ENCODE measurements at regions not wholly inside any gene's neighbourhood (a gene's known extent, or its start where the extent isn't known, plus 50 kb on each side); places are given as distances from the start of the nearest gene placed in this dataset.

- no peak for DNase-seq (ENCODE audit: low spot score)
Observed at GRCh38 chr1:168782559-168783116, 53.6 kb upstream of the DPT start.

- DNase-seq (ENCODE audit: low spot score) = no peak
Observed at GRCh38 chr1:168783458-168784210, 54.6 kb upstream of the DPT start.

GRCh38 chr1:168786476-168787330 is 57.7 kb upstream of the DPT start:
- DNase-seq (ENCODE audit: low spot score) = no peak

GRCh38 chr1:168788258-168788657 is 59.3 kb upstream of the DPT start:
- no peak for DNase-seq (ENCODE audit: low spot score)

GRCh38 chr1:168789501-168789900 is 60.5 kb upstream of the DPT start:
- no peak for DNase-seq (ENCODE audit: low spot score)

- no peak for DNase-seq (ENCODE audit: low spot score)
Observed at GRCh38 chr1:168792142-168792541, 63.1 kb upstream of the DPT start.

- DNase-seq (ENCODE audit: low spot score) = no peak
Observed at GRCh38 chr1:168792592-168793125, 63.7 kb upstream of the DPT start.

GRCh38 chr1:168794057-168794456 is 65.1 kb upstream of the DPT start:
- no peak for DNase-seq (ENCODE audit: low spot score)

GRCh38 chr1:168795681-168796080 is 66.7 kb upstream of the DPT start:
- no peak for DNase-seq (ENCODE audit: low spot score)

- no peak for DNase-seq (ENCODE audit: low spot score)
Observed at GRCh38 chr1:168799927-168800605, 71.1 kb upstream of the DPT start.

- no peak for DNase-seq (ENCODE audit: low spot score)
Observed at GRCh38 chr1:168801032-168801745, 72.2 kb upstream of the DPT start.

GRCh38 chr1:168803806-168804510 is 75.0 kb upstream of the DPT start:
- peak; percentile 2 for DNase-seq (ENCODE audit: low spot score)

- no peak for DNase-seq (ENCODE audit: low spot score)
Observed at GRCh38 chr1:168806952-168807351, 77.9 kb upstream of the DPT start.

GRCh38 chr1:168811176-168811575 is 82.2 kb upstream of the DPT start:
- DNase-seq (ENCODE audit: low spot score) = no peak

- DNase-seq (ENCODE audit: low spot score) = no peak
Observed at GRCh38 chr1:168819668-168820067, 90.7 kb upstream of the DPT start.

- DNase-seq (ENCODE audit: low spot score) = no peak
Observed at GRCh38 chr1:168821434-168821833, 92.4 kb upstream of the DPT start.

GRCh38 chr1:168822911-168823310 is 93.9 kb upstream of the DPT start:
- no peak for DNase-seq (ENCODE audit: low spot score)

- no peak for DNase-seq (ENCODE audit: low spot score)
Observed at GRCh38 chr1:168823988-168824387, 95.0 kb upstream of the DPT start.

GRCh38 chr1:168824418-168825065 is 95.5 kb upstream of the DPT start:
- no peak for DNase-seq (ENCODE audit: low spot score)

- no peak for DNase-seq (ENCODE audit: low spot score)
Observed at GRCh38 chr1:168825129-168825528, 96.1 kb upstream of the DPT start.
